Activated CD4-positive, CD25-positive, alpha-beta regulatory T cell treated with anti-CD3 and anti-CD28 coated beads, Interleukin-2, amount 50 U/mL, for 24 hours (primary cell): ENCODE measurements at regions not wholly inside any gene's neighbourhood (a gene's known extent, or its start where the extent isn't known, plus 50 kb on each side); places are given as distances from the start of the nearest gene placed in this dataset.

Experiments used
- ATAC-seq, 2 donors: fragments of 150-1000 bp; cut with Tn5 transposase; one replicate each; pipeline ENCODE4 v1.10.0; 2021; ENCODE audit warnings: mild to moderate bottlenecking in 1 of 2, moderate library complexity in 1 of 2

GRCh38 chr14:87503711-87504110 lies 489.3 kb downstream of the GALC start:
- no peak for ATAC-seq

GRCh38 chr14:87497301-87497700 lies 495.7 kb downstream of the GALC start:
- ATAC-seq = no peak

DNA sequence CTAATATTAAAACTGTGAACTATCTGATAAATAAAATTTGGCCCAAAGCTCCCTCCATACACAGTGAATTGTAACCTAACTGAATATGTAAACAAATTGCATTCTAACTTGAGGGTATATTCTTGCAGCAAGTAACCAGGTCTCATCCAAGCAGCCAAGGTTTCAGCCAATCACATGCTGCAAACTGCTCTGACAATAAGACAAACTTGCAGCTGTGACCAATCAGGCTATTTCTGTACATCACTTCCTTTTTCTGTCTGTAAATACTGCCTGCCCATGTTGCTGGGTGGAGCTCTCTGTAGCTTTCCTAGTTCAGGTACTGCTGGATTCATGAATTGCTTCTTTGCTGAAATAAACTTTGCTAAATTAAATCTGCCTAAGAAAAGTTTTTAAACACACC lies 499.0 kb downstream of the GALC start:
- ATAC-seq = no peak

DNA sequence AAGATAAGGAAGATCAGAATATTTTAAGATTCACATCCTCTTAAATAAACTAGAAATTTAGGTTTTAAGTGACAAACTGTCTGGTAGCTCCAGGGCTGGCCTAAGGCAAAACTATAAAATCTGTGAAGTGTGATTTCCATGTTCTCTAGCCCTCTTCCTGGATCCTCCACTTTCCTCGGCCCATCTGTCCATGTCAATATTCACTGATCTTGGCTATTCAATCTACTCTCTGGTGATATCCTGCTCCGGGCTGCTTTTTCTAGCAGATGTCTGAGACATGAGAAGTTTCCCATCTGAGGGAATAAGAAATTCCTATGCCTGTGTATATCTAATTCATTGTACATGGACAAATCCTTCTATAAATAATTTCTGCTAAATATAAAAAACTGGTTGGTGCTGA lies 500.4 kb downstream of the GALC start:
- no peak for ATAC-seq

GRCh38 chr14:87491816-87492215 lies 501.2 kb downstream of the GALC start:
- ATAC-seq = no peak

- no peak for ATAC-seq
Observed at GRCh38 chr14:87489196-87489819, 503.7 kb downstream of the GALC start.

GRCh38 chr14:87483271-87484260 lies 509.4 kb downstream of the GALC start:
- no peak for ATAC-seq

DNA sequence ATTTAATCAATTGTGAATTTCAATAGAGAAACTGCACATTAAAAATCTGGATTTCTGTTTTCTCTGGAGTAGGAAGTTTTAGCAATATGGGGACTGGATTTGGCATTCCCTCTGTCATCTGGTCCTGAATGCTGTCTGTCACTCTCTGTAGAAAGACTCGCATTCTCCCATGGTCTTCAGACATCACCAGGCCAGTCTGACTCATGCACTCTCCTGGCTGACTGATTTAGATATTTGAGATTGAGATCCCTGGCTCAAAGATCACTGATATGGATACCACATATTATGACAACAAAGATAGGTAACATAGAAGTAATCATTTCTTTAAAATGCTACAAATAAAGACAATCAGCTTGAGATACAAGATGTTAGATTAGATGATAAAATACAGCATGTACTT lies 524.5 kb downstream of the GALC start:
- ATAC-seq = no peak

DNA sequence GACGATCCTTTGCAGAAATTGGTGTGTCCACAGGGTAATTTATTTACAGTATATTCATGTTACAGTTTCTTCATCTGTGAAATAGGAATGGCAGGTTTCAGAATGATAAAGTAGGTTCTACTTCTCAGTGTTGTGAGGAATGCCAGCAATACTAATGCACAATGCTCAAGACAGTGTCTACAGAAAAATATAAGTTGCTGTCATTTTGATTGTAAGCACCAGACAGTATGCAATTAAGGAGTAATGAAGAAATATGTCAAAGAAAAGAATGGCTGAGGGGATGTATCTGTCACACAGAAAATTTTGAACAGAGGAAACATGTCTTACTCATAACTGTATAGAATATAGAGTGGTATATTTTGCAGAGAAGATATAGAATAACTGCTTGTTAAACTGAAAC lies 525.4 kb downstream of the GALC start:
- ATAC-seq = no peak

- ATAC-seq = no peak
Observed at GRCh38 chr14:87465770-87466169, 527.2 kb downstream of the GALC start.

GRCh38 chr14:87461704-87462103 lies 531.3 kb downstream of the GALC start:
- no peak for ATAC-seq

- ATAC-seq = no peak
Observed at GRCh38 chr14:87457720-87458119, 535.3 kb downstream of the GALC start.

- ATAC-seq = no peak
Observed at GRCh38 chr14:87450193-87450592, 542.8 kb downstream of the GALC start.

- no peak for ATAC-seq
Observed at GRCh38 chr14:87449016-87449415, 544.0 kb downstream of the GALC start.

GRCh38 chr14:87443787-87444186 lies 549.2 kb downstream of the GALC start:
- no peak for ATAC-seq

DNA sequence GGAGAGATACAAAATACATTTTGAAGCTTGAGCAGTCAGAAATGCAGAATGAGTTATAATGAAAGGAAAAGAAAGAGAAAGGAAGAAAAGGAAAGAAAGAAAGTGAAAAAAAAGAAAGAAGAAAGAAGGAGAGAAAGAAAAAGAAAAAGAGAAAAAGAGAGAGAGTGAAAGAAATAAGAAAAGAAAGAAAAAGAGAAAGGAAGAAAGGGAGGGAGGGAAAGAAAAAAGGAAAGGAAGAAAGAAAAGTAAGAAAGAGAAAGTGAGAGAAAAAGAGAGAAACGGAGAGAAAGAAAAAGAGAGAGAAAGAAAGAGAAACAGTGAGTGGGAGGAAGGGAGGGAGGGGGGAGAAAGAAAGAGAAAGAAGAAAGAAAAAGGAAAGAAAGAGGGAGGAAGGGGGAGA lies 549.9 kb downstream of the GALC start:
- no peak for ATAC-seq

GRCh38 chr14:87437158-87437557 lies 555.8 kb downstream of the GALC start:
- no peak for ATAC-seq

DNA sequence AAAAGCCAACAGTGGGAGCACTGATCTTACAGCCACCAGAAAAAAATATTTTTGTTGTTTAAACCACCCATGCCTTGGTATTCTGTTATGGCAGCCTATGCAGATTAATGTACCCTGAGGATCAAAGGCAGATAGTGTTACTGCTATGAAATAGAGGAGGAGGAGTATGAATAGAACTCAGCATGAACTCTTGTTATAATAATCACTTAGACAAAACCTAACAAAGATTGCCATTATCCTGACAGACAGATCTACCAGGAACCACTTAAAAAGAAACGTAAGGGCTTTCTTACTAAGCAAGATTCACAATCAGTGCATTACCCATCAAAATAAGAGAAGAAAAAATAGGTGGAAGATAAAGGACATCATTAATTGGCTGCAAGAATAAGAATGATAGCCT lies 558.3 kb downstream of the GALC start:
- no peak for ATAC-seq

- no peak for ATAC-seq
Observed at GRCh38 chr14:87434011-87434410, 559.0 kb downstream of the GALC start.

- ATAC-seq = no peak
Observed at GRCh38 chr14:87432698-87433097, 560.3 kb downstream of the GALC start.

DNA sequence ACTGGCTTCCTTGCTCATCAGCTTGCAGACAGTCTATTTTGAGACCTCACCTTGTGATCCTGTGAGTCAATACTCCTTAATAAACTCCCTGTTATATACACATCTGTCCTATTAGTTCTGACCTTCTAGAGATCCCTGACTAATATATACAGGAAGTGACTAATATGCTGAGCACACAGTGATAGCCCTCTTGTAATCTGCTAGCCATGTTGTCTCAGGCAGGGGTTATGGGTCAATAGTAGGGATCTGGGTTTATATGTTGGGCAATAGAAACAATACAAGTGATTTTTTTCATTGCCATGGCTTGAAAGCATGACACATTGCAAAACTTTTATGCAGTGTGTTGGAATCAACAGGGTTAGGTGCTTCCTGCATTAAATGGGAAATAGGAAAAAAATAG lies 562.2 kb downstream of the GALC start:
- no peak for ATAC-seq

- no peak for ATAC-seq
Observed at GRCh38 chr14:87430214-87430613, 562.8 kb downstream of the GALC start.

DNA sequence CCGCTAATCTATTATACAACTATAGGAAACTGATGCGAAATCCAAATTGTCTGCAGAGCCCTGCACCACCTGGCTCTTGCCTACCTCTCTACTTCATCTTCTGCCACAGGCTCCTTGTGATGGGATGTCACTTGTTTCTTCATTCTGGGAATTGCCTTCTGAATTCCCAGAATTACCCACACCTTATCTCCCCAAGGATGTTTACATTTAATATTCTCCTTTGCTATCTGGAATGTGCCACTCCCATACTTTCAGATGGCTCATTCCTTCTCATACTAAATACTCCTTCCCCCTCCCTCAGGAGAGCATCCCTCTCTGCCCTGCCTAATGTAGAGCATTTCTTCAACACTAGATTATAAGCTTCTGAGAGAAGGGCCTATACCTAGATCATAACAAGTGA lies 573.1 kb downstream of the GALC start:
- ATAC-seq = no peak

DNA sequence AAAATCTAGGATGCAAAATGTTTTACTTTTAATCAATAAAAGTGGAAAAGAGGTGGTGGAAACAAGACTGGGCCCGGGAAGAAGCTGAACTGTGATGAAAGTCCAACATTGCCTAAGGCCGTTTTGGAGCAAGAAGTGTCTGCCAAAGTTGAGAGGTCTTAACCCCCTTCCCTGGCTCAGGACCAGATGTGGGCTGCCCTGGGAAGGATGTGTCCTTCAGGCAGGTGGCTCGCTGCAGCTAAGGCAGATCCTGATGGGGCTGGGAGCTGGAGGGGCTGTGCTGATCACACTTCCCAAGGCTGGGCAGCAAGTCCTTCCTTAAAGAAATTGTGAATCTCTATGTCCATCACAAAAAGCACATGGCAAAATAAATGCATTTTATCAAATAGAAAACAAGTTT lies 581.6 kb downstream of the GALC start:
- ATAC-seq = no peak
